Breast epithelium (tissue), 3 donors: ENCODE measurements at regions not wholly inside any gene's neighbourhood (a gene's known extent, or its start where the extent isn't known, plus 50 kb on each side); places are given as distances from the start of the nearest gene placed in this dataset.

ENCODE experiments used
- CTCF ChIP-seq, 3 donors: fragments of 450-650 bp; IDR thresholded peaks; one replicate each; pipeline ENCODE4 v1.5.1; 2016 to 2017; ENCODE audit warnings: antibody characterized with exemption in 3 of 3, mild to moderate bottlenecking in 3 of 3, moderate library complexity in 3 of 3
- POLR2A ChIP-seq: fragments of 450-650 bp; IDR thresholded peaks from one replicate; pipeline ENCODE4 v1.6.1; 2016; ENCODE audit warnings: antibody characterized with exemption, mild to moderate bottlenecking, moderate library complexity
- POLR2AphosphoS5 ChIP-seq, 3 donors: sonication (generic); formaldehyde crosslinking; IDR thresholded peaks; one replicate each; pipeline ENCODE4 v1.6.1; 2017; ENCODE audit warnings: antibody characterized with exemption in 3 of 3

- TF ChIP-seq CTCF (IDR thresholded peaks at IDR 0.05): no peak
- no peak for TF ChIP-seq POLR2A
- TF ChIP-seq POLR2AphosphoS5 (IDR thresholded peaks at IDR 0.05): no peak
These were observed 145.8 kb upstream of the PAPPA start for GRCh38 chr9:116007824-116008223.
